Testis (tissue), 2 donors: ENCODE measurements at regions not wholly inside any gene's neighbourhood (a gene's known extent, or its start where the extent isn't known, plus 50 kb on each side); places are given as distances from the start of the nearest gene placed in this dataset.

Experiments used
- CTCF ChIP-seq, 3 experiments: fragments of 450-650 bp in 2 of 3; fragments of 200-600 bp in 1 of 3; sonication (generic) in 1 of 3; IDR thresholded peaks; one replicate each; pipeline ENCODE4 v1.5.1; 2016 to 2019; ENCODE audit warnings: antibody characterized with exemption in 3 of 3, mild to moderate bottlenecking in 2 of 3, moderate library complexity in 1 of 3
- POLR2A ChIP-seq: fragments of 450-650 bp; IDR thresholded peaks from one replicate; pipeline ENCODE4 v1.6.1; 2017; ENCODE audit warnings: antibody characterized with exemption, mild to moderate bottlenecking, moderate library complexity

- TF ChIP-seq POLR2A (no peak), CTCF (IDR thresholded peaks at IDR 0.05) (no peak)
Observed at GRCh38 chr4:167908816-167909215, 183.5 kb upstream of the ANXA10 start.
